HG02840 (cell line): ENCODE measurements at regions not wholly inside any gene's neighbourhood (a gene's known extent, or its start where the extent isn't known, plus 50 kb on each side); places are given as distances from the start of the nearest gene placed in this dataset.

Experiments
- ATAC-seq: cut with Tn5 transposase; IDR thresholded peaks from one replicate; pipeline ENCODE4 v1.9.1; 2021; ENCODE audit warnings: mild to moderate bottlenecking, moderate library complexity, moderate number of reproducible peaks; ENCODE audit not compliant: unreplicated experiment, low FRiP score

DNA sequence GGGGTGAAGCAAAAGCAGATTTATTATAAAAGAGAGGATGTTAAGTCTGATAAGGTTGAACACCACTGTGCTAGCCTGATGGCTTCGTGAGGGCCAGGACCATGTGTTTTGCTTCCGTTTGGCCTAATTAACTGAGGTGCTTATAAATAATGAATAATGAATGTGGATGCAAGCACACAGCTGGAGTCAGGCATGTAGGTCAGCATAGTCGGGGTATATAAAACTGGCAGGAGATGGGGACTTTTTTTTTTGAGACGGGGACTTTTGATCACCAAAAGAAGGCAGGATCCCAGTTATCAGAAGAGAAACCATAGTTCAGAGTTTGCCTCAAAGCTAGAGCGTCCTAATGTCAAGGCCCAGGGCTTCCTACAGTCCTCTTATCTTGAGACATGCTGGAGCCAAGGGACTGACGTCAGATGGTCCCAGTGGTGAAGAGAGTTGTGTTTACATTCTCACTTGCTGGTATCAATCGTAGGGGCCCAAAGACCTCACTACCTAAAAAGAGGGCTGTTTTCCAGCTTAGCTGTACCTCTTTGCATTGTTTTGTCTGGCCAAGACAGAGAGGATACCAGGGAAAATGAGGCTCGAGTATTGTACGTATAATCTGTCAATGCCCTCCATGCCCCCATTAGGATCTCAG, 50.4 kb downstream of the RTL9 start:
- ATAC-seq = no peak

DNA sequence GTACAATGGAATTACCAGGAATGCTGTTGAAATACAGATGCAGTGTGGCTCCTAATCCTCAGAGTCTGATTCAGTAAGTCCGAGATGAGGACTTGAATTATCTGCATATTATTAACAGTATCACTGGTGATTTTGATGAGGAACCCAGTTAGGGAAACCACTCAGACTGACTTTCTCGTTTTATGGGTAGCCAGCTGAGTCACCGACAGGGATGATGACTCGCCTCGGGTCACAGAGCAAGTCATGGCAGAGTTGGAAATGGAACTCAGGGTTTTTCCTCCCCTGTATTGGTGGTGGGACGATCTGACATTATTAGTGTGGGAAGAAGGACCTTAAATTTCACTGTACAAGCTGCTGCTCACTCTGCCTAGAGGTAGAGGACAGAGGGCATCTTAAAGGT, 51.3 kb downstream of the RTL9 start:
- no peak for ATAC-seq

GRCh38 chrX:110410603-110411002, 52.0 kb downstream of the RTL9 start:
- no peak for ATAC-seq

DNA sequence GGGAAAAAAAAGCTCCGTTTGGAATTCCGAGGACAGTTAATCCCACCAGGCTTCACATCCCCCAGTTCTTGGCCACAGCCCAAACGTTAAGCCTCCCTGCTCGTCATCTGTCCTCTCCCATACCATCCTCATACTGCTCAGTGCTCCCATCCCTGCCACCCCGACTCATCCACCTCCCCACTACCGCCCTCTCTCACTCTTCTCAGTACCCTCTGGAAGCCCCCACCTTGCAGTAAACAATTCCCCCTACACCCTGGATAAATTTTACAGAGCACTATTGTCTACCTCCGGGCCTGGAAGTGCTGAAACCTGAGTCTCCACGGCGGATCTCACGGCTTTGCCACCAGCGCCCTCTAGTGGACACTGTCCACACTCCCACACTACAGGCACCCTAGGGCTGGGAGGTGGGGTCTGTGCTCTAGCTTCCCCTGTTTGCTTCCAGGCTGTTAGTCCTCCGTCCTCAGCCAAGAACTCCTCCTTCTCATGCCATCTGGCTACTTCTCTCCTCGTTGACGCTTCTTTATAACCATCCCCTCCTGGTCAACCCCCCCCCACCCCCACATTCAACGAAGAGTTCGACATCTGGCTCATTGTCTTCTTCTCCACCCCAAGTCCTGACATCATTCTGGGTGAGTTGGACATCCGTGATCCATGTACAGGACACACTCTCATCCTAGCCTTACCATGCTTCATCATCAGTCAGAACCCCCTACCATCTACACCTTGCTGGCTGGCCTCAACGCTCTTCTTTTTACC, 54.5 kb downstream of the RTL9 start:
- ATAC-seq = no peak

GRCh38 chrX:110413727-110414124, 55.1 kb downstream of the RTL9 start:
- no peak for ATAC-seq

- peak; percentile 15 for ATAC-seq
These were observed 55.6 kb downstream of the RTL9 start for GRCh38 chrX:110414273-110414672.

- ATAC-seq = peak; percentile 57
These were observed 56.2 kb downstream of the RTL9 start for GRCh38 chrX:110414679-110415439.

GRCh38 chrX:110415440-110416170, 57.0 kb downstream of the RTL9 start:
- no peak for ATAC-seq

GRCh38 chrX:110417128-110417527, 58.5 kb downstream of the RTL9 start:
- no peak for ATAC-seq

- no peak for ATAC-seq
These were observed 59.9 kb downstream of the RTL9 start for GRCh38 chrX:110418316-110419235.

DNA sequence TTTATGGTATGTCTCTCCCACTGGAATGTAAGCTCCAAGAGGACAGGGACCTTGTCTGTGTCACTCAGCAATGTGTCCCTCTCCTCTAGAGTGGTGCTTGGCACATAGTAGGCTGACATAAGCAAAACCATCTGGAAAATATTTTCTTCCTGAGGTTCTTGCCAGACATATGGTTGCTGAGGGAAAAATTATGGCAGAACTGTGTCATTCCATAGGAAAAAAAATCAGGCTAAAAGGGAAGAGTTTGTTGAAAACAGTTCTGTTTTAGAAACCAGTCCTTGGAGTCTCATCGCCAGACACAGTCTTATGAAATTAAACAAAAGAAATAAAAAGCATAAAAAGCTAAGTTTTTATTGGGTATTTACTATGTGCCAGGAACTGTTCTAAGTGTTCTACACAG, 60.9 kb downstream of the RTL9 start:
- no peak for ATAC-seq

- ATAC-seq = no peak
These were observed 62.3 kb downstream of the RTL9 start for GRCh38 chrX:110420771-110421499.

GRCh38 chrX:110421500-110422455, 63.1 kb downstream of the RTL9 start:
- ATAC-seq = no peak

- ATAC-seq = no peak
These were observed 66.8 kb downstream of the RTL9 start for GRCh38 chrX:110425222-110426154.

DNA sequence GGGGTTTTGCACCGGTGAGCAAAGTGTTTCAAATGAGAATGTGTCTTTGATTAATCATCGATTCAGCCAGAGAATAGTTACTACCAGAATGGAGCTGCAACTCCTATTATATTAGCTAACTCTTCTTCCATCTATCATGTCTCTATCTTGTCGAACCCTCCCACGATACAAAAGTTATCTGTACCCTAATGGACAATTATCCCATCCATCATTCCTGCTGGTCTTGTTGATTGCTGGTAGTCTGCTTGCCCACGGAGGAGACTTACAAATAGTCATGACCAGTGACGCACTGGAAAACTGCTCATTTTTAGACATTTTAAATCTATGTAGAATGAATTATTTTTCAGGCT, 67.5 kb downstream of the RTL9 start:
- ATAC-seq = no peak

GRCh38 chrX:110427076-110427475, 68.4 kb downstream of the RTL9 start:
- no peak for ATAC-seq

DNA sequence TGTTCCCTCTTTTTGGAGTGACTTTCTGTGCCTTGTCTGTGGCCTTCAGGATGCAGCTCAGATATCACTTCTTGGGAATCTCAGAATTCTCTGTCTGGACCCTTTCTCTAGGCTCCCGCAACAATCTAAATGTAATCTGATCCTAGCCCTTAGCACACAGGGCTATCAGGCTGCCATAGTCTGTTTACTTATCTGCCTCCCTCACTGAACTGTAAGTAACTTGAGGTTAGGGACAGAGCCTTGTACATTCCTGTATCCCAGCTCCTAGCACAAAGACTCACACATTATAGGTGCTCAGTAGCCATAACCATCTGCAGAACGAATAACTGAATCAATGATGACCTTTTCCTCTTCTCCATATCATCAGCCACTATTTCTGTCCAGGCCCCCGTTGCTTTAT, 69.5 kb downstream of the RTL9 start:
- no peak for ATAC-seq
